ELR (cell line): ENCODE measurements at regions not wholly inside any gene's neighbourhood (a gene's known extent, or its start where the extent isn't known, plus 50 kb on each side); places are given as distances from the start of the nearest gene placed in this dataset.
"Not testable (repeated sequence)": the region's sequence is repeated elsewhere in the genome, so short reads cannot be mapped to it uniquely, and the experiment has no call there.

Experiments used
- DNase-seq: peaks from one replicate; pipeline ENCODE4 v3.0.0-alpha.2; 2015; ENCODE audit warnings: low read depth

DNA sequence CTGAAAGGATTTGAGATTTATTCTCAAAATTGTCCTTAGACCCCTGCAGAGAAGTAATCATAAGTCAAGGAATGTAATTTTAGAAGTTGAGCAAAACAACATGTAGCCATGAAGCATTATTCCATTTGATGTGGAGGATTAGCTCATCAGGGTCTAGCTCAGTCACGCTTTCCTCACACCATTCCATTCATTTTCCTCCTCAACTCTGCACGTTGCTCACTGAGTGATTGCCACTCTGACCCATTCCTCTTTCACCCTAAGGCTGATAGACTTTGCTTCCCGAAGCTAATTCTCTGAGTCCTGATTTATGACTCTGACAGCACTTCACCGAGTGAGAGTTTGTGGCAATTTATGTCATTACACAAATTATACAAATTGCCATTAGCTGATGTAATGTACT, 820.6 kb upstream of the PIK3C3 start:
- DNase-seq, result peak; percentile 38

DNA sequence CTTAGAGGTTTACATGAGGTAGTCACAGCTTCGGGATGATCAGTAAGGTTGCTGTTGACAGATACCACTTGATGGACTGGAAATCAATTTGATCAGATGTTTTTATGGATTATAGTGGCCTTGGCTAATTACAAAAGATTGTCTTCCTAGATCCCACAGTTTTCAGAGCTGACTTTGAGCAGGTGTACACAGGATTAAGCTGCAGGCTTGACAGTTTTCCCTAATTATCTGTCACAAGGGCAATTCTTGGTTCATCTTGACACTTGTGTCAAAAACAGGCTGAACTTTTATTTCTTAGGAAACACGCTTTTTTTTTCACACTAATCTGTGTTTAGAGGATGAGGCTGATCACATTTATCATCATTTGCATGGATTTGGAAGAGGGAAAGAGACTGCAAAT, 824.0 kb upstream of the PIK3C3 start:
- DNase-seq, result no peak

DNA sequence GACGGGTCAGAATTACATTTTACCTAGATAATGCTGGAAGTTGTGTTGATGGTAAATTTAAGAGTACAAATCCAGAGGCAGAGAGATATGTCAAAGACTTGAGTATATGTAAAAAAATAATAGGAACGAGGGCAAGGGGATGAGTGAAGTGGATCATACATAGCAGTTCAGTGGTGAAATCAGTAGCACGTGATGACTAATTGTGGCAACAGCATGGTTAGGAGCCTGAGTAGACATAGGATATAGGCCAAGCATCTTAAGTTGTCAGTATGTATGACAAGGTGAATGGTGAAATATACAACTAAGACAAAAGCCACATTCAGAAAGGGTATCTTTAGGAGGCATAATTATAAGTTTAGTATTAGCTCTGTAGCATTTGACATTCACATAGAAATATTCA, 826.5 kb upstream of the PIK3C3 start:
- DNase-seq, result peak; percentile 75

DNA sequence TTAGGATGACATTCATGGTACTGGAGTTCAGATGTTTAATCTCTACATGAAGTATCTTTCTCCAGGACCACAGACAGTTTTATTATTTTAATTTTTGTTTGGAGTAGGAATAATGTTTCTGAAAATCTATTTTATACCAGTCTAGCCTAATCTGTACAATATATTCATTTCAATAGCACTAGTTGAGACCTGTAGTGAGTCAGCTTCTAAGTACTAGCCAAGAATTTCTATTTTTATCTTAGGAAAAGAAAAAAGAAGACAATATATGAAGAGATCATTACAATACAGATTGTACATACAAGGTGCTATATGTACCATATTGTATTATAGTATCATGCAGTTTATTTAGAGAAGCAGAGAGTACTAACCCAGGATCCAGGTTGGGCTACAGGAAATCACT, 826.9 kb upstream of the PIK3C3 start:
- DNase-seq, result peak; percentile 37

DNA sequence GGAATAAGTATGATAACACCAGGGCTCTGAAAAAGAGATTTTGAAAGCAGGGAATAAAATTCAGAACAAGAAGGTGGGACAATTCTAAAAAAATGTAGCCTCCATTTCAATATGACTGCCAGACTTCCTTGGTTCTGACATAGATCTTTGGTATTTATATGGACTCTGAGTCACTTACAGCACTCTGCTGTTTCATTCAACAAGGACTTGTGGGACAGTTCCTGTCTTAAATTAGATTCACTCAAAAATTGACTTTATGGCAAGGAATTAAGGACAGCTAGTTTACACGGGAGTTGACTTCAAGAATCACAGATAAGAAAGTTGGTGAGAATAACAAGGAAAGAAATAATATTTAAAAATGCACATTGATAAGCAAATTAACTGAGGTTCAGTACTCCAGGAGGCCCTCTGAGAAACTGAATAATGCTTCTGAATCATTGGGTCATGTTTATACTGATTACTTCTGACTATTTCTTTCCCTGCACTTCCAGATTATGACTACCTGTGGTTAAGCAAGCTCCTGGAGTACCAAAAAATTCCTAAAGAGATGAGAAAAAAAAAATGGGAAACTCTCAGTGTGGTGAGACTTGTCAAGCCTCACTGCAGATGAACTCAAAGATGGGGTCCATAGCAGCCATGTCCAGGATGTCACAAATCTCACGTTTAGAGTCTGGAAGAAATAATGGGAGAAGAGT, 828.3 kb upstream of the PIK3C3 start:
- peak; percentile 85 for DNase-seq

DNA sequence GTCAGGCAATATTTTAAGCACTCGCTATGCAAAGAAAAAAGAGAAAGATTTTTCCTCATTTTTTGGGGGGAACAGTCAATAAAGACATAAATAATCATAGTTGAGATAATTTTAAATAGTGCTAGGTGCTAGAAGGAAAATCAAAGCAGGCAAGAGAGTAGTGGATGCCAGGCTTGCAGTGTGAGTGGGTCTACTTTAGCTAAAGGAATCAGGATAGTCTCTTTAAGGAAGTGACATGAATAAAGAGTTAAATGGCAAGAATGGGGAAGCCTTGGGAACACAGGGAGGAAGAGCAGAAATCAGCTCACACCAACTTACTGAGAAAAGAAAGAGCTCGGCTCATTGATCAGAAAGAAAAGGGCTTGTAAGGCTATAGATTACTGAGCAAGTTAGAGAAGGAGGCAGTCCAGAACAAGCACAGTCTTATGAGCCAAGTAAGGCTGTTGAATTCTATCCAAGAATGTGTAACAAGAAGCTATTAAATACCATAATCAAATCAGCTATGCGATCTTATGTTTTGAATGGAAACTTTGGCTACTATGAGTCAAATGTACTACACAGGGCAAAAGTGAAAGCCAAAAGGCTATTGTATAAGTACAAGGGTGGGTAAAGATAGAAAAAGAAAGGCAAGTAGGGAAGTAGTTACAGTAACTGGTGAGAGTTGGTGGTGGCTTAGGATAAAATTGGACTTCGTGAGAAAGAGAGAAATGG, 833.8 kb upstream of the PIK3C3 start:
- peak; percentile 70 for DNase-seq

DNA sequence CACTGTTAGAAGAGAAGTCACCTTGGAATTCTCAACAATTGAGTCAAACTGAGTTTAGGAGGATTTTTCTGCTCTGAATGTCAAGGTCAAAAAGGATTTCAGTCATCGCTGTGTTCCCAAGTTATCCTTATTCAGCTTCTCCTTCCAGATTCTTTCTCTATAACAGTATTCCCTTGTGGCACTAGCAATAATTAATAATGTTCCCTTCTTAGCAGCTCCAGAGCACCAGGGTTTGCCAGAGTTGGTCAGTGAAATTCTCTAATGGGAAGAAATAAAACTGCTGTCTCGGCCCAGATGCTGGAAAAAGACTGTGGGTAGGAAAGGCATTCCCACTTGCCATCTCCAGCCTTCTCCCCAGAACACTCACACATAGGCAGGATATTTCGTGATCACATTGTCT, 836.0 kb upstream of the PIK3C3 start:
- no peak for DNase-seq

DNA sequence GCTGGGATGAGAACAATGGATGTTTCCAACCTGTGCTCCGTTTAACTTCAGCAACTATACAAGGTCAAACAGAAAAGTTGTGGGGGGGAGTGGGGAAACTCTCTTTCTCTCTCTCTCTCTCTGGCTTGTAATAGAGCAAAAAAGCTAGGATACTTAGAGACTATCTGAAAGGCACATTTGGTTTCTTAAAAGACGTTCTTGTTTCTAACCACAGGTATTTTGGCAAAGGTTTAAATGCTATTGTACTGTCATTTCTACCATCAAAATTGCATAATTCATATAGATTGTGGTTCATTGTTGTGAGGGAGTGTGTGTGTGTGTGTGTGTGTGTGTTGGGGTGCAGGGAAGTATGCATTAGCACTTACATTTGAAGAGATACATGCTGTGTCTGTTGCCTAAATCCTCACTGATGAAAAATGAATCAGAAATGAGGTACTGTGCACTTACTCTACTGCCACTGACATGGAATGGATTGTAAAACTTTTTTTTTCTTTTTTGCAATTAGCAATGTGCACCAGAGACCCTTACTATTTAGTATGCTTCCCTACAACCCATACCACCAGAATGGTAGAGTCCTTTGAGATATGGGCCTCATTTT, 841.0 kb upstream of the PIK3C3 start:
- no peak for DNase-seq

DNA sequence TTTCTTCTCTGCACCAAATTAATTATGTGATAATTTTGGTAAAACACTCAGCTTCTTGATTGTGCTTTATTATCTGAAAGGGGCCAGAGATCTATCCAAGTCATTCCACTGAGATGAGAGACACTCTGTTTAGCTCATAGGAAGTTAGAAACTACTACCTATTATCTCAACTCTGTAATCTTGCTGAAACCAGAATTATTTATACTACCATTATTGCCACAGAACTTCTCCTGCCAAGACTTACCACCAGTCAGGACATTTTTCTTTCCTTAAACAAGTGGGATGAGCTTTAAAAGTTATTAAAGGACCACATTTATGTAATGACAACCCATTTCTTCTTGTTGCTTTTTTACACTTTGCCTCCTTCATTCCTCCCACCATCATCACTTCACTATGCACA, 855.6 kb upstream of the PIK3C3 start:
- DNase-seq, result no peak

DNA sequence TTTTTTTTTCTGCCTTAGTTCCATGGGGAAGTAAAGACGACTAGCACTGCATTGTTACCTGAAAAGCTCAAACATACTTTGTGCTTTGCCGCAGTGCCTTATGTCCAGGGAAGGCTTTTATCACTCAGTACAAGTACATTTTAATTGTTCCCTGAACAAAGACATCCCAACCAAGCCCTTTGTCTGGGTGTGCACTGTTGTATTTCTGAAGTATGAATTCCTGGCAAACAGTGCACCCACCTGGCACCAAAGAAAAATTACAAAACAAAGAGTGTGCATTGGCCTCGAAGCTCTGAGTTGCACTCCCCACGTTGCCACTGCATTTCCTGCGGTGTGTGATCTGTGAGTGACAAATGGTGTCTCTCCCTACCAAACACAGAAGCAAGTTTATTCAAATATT, 858.5 kb upstream of the PIK3C3 start:
- peak; percentile 50 for DNase-seq

DNA sequence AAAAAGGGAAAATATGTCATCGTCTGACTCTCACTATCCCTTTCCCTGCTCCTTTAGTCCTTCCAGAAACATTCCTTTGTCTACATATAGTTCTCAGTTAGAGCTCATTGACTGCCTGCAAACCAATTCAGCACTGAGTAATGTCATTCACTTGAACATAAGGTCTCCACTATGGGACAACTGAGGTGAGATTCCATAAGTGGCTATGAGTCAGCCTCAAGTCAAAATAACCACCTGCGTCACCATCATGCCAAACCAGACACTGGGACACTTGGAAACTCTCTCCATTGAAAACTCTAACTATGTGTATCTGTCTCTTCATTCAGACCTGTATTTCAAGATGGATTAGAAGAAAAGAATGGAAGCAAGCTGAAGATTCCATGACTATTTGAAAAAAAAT, 878.0 kb upstream of the PIK3C3 start:
- no peak for DNase-seq

DNA sequence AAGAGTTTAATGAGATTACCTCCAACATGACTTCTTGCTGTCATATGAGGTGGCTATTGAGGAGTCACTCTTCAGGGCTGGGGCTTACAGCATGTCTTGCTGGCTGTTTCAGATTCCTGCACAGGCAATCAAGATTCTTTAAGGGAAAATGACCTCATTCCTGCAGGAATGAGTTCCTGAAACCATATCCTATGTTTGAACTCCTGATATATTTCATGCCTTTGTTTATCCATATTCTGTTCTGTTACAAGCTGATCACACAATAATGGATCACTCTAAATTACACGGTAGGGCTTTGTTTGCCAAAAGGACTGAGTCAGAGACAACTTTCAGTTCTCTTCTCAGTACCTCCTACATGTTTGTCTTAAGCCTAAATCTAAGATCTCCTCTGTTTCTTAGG, 879.8 kb upstream of the PIK3C3 start:
- peak; percentile 80 for DNase-seq

DNA sequence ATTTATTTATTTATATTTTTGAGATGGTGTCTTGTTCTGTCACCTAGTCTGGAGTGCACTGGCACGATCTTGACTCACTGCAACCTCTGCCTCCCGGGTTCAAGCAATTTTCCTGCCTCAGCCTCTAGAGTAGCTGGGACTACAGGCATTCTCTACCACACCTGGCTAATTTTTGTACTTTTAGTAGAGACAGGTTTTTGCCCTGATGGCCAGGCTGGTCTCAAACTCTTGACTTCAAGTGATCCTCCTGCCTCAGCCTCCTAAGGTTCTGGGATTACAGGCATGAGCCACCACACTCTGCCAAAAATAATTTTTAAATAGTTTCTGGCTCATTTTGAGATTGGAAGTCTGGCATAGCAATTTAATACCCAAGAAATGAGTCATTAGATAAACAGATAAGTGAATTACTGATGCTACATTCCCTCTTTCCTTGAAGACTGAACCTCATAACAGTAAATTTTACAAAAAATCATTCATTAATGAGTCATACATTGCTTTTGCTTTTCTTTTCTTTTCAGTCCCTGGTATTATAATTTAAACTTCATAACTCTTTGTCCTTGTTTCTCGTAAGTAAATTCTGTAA, 881.6 kb upstream of the PIK3C3 start:
- DNase-seq, result peak; percentile 87

DNA sequence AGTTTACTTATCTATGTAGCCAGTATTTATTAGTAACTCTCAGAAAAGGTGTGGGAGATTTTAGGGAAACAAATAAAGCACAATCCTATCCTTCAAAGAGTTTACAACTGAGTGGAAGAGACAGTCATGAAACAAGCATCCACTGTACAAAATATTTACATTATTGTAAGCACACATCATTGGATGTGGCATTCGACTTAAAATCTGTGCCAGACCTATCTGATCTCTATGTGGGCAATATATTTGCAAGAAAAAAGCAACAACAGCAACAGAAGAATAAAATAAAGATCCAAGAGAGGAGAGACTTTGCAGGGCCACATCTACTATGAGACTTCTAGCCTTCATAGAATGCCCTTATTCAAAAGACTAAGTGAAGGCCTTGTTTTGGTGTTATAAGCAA, 882.1 kb upstream of the PIK3C3 start:
- DNase-seq, result peak; percentile 30

DNA sequence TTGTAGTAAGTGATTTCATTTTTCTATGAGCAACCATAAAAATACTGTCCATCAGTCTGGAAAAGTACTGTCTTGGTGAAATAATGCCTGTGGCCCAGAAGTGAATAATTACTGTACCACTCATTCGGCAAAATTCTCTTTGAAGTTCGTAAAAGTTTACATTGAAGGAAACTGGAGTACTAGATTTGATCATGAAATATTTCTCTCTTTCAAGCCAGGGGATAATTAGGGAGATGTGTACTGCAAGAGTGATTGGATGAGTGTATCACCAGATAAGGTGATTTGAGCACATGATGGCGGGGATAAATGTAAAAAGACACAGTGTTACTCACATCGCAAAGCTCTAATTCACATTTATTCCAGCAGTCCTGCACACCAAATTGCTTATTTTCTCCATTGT, 883.2 kb upstream of the PIK3C3 start:
- DNase-seq, result no peak

DNA sequence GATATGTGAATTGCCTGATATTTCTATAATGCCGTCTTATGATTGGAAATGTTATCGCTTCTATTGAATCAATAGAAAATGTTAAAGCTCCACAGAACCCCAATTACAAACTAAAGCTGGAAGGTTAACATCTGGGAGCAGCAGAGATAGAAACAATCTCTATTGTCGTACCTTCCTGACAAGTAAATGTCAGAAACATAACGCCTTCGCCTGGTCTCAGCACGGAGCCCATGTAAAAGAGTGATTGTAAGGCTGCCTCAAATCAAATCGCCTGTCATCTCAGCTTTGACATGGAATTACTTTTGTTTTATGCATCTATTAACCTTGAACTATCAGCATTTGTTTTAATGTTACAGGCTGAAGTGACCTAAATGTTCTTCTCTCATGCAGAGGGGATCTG, 885.9 kb upstream of the PIK3C3 start:
- DNase-seq, result no peak

DNA sequence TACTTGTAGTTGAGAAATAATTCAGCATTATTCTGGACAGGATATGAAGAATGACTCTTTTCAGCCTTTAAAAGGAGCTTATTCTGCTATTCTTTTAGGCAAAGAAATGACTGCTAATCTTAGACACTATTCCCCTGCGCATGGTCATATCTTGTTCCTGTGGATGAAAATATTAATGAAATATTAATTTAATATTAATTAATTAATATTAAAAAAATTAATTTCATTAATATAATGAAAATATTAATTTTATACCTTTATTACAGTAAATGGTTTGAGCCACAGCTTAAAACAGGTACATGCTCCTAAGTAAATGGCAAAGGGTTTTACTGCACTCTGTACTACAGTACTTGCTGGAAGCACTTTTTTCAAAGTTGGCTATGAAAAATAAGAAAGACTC, 890.1 kb upstream of the PIK3C3 start:
- no peak for DNase-seq

DNA sequence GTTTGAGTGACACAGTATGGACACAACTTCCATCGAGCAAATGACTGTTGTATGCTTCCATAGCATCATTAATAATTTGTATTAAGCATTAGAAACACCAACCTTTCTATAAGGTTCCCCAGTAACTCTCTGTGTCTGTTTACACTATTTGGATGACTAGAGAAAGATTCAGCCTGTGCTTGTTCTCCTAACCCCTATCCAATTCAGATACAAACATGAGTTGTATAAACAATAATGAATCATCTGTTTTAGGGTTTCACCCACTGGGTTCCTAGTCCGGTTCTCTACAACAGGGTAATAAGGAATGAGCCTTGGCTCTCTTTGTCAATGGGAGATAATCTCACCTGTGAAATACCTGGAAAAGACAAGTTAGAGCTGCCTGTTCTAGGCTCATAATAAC, 894.1 kb upstream of the PIK3C3 start:
- DNase-seq, result peak; percentile 40

DNA sequence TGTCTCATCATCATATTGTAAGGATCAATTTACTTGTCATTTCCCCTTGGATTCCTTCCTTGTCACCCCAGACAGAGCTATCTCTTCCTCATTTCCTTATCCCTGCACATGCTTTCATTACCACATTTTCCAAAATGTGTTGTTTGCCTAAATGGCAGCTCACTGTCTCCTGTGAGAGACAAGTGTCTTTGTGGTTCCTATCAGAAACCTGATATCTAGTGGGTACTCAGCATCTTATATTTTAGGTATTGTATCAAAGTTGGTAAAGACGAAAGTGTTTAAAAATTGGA, 896.0 kb upstream of the PIK3C3 start:
- no peak for DNase-seq

DNA sequence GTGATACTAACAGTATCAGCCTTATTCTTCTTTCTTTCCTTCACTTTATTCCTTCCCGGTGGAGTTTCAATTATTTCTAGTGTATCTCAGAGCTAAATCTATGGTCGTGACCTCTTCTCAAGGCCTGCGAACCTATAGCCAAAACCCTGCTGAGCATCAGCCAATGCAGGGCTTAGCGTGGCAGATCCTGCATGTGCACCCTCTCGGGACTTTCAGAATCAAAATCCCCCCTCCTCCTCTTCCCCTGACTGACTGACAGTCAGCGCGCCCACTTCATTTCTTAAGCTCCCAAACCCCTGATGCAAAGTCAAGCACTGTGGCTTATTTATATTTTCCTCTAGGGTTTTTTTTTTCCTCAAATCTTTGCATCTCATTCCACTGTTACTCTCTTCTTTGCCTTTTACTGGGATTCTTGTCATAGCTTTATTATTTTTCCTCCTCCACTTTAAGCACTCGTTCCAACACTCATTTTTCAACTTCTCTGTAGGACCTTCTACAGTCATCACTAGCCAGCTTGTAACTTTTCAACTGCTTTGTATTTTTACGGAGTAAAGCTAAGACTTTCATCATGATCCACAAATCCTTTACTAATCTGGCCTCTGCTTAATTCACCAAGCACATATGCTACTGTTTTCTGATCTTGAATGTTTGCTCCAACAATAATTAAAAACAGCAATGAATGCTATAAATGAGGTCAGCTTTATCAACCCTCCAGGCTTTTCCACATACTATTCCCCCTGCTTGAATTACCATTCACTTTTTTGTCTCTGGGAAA, 896.5 kb upstream of the PIK3C3 start:
- no peak for DNase-seq

DNA sequence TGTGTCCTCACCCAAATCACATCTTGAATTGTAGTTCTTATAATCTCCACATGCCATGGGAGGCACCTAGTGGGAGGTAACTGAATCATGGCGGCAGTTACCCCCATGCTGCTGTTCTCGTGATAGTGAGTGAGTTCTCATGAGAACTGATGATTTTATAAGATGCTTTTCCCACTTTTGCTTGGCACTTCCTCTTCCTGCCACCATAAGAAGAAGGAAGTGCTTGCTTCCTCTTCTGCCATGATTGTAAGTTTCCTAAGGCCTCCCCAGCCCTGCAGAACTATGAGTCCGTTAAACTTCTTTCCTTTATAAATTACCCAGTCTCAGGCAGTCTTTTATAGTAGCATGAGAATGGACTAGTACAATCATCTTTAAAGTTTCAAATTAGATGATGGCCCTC, 902.4 kb upstream of the PIK3C3 start:
- DNase-seq, result no peak

DNA sequence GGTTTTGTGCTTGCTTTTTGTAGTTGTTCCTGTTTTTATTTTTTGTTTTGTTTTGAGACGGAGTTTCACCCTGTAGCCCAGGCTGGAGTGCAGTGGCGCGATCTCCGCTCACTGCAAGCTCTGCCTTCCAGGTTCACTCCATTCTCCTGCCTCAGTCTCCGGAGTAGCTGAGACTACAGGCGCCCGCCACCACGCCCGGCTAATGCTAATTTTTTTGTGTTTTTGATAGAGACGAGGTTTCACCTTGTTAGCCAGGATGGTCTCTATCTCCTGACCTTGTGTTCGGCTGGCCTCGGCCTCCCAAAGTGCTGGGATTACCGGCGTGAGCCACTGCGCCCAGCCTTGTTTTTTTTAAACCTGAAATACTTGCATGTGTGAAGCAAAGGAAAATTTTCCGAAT, 908.8 kb upstream of the PIK3C3 start:
- DNase-seq, result not testable (repeated sequence)

DNA sequence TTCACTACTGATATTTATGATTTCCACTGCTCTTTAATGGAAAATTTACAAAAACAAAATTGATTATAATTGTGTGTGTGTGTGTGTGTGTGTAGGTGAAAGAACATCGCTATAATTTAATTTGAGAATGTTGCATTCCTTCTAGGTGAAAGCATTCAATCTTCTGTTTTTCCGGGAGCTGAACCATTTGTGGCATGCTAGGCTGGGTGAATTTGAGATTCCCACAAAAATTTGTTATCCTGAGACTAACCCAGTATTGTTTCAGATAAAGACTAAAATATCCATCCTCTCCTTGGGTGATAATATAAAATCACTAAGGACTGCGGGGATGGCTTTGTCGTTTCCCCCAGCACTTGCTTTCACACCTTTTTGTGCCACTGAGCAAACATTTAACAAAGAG, 911.2 kb upstream of the PIK3C3 start:
- no peak for DNase-seq
